ENCODE measurements at regions not wholly inside any gene's neighbourhood (a gene's known extent, or its start where the extent isn't known, plus 50 kb on each side); places are given as distances from the start of the nearest gene placed in this dataset.

DNA sequence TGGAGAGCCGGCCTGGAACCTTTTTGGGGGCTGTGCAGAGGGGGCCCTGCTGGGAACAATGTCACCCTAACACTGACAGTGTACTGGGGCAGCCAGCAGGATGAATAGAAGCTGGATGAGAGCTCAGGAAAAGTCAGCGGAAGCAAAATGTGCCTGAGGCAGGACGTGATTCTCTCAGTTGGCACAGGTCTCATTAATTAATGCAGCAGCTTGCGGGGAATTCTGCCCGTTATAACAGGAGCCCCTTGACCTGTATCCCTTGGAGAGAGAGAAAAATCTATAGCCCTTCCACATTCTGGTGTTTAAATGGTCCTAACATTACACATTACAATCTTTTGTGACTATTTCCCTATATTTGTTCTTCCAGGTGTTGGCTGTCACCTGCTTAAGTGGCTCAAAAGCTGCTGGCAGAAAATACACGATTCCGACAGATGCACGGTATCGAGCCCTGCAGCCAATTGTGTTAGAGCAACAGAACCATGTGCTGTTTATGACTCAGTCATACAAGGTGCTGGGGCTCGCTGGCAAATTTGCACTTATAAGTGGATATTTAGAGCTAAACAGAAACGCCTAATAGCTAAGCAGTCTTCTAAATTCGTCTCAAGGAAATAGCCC, 854.7 kb downstream of the AACS start:
- Histone ChIP-seq H3K23ac (ENCODE audit: insufficient read length) (no peak overlapping the region), H3K23me2 (ENCODE audit: low read depth, low read length) (no peaks in the 10 kb centered on the region), H4K8ac (ENCODE audit: extremely low read depth, insufficient read depth, low read length) (no peak overlapping the region; the same call in 1 of the 2 replicates), H2BK20ac (ENCODE audit: low read length) (no peak overlapping the region), H2BK120ac (replicated peaks; ENCODE audit: low read depth, low read length) (no peak overlapping the region), H3K27ac (ENCODE audit: low read depth, low read length) (no peak overlapping the region), H3K79me2 (ENCODE audit: control insufficient read depth in 1 of 2, insufficient read depth in 2 of 2, low read length in 2 of 2) (no peaks in the 10 kb centered on the region), H3K18ac (ENCODE audit: extremely low read depth, low read length) (no peak overlapping the region), H3K4me3 (ENCODE audit: extremely low read depth in 1 of 4, insufficient read depth in 2 of 4, low read depth in 3 of 4, low read length in 4 of 4) (no peak overlapping the region), H3K56ac (replicated peaks; ENCODE audit: insufficient read length, low read depth, low read length) (no peak overlapping the region), H2AFZ (ENCODE audit: low read length) (no peak overlapping the region), H3K27me3 (replicated peaks in 1 of 4; ENCODE audit: control insufficient read depth in 3 of 4, extremely low read depth in 1 of 4, insufficient read depth in 3 of 4, low read length in 3 of 4) (no peaks in the 10 kb centered on the region; a peak in 1 of 7 replicates), H2BK12ac (ENCODE audit: low read depth, low read length) (no peak overlapping the region), H4K91ac (replicated peaks; ENCODE audit: insufficient read length, low read length) (no peak overlapping the region), H2BK5ac (ENCODE audit: low read depth, low read length) (no peak overlapping the region), H4K20me1 (replicated peaks in 1 of 2; ENCODE audit: control insufficient read depth in 1 of 2, insufficient read depth in 2 of 2, low read length in 2 of 2) (no peaks in the 10 kb centered on the region), H4K5ac (ENCODE audit: insufficient read length, low read depth, low read length) (no peak overlapping the region), H3K9ac (replicated peaks in 1 of 4; ENCODE audit: extremely low read depth in 1 of 4, low read depth in 3 of 4, low read length in 3 of 4) (no peak overlapping the region), H3K4me1 (replicated peaks in 1 of 4; ENCODE audit: control insufficient read depth in 3 of 4, insufficient read depth in 4 of 4, low read length in 3 of 4) (no peaks in the 10 kb centered on the region), H2AK5ac (ENCODE audit: low read depth, low read length) (no peak overlapping the region), H3K4ac (replicated peaks; ENCODE audit: insufficient read length, low read depth, low read length) (no peak overlapping the region), H3K79me1 (ENCODE audit: low read depth, low read length) (no peaks in the 10 kb centered on the region), H3K14ac (ENCODE audit: insufficient read length) (no peak overlapping the region), H3K9me3 (ENCODE audit: insufficient read depth in 2 of 2, low read depth in 1 of 2, low read length in 1 of 2) (0 out of 4 replicates have a peak, but pooled peaks cover 0 to 3% of the 10 kb centered on the region in 2 experiments), H2BK15ac (ENCODE audit: low read length) (no peak overlapping the region), H3K36me3 (ENCODE audit: control insufficient read depth in 2 of 4, insufficient read depth in 4 of 4, low read length in 3 of 4) (no peaks in the 10 kb centered on the region), H3K4me2 (ENCODE audit: insufficient read depth in 1 of 2, low read depth in 2 of 2, low read length in 2 of 2) (no peak overlapping the region)
- TF ChIP-seq POLR2AphosphoS5 (IDR thresholded peaks at IDR 0.05; ENCODE audit: low read depth, low read length): no peak
- no peak for TF ChIP-seq TAF1 (IDR thresholded peaks at IDR 0.05; ENCODE audit: low read depth, low read length)
- TF ChIP-seq SP4 (IDR thresholded peaks at IDR 0.05; ENCODE audit: low read length): no peak
- TF ChIP-seq SAP30 (IDR thresholded peaks at IDR 0.05; ENCODE audit: insufficient read depth, insufficient replicate concordance, low read length): no peak
- no peak for TF ChIP-seq MAFK (IDR thresholded peaks at IDR 0.05; ENCODE audit: low read depth, low read length)
- TF ChIP-seq, protein P1, sequence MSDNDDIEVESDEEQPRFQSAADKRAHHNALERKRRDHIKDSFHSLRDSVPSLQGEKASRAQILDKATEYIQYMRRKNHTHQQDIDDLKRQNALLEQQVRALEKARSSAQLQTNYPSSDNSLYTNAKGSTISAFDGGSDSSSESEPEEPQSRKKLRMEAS (IDR thresholded peaks at IDR 0.05): no peak
- no peak for TF ChIP-seq BRCA1 (IDR thresholded peaks at IDR 0.05; ENCODE audit: low read depth, low read length)
- no peak for TF ChIP-seq RXRA (IDR thresholded peaks at IDR 0.05; ENCODE audit: insufficient read depth, low read depth, low read length)
- no peak for TF ChIP-seq CHD1 (IDR thresholded peaks at IDR 0.05; ENCODE audit: low read depth, low read length)
- TF ChIP-seq PHF8 (conservative IDR thresholded peaks at IDR 0.05; ENCODE audit: low read depth, low read length): no peak
- TF ChIP-seq SP1 (IDR thresholded peaks at IDR 0.05; ENCODE audit: low read depth, low read length): no peak
- WGBS, 2 experiments (ENCODE audit: extremely low coverage in 1 of 2, insufficient coverage in 1 of 2, insufficient read length in 1 of 2, insufficient replicate concordance in 2 of 2, low coverage in 1 of 2, low lambda C conversion rate in 2 of 2, missing lambda C conversion rate in 1 of 2): 92% methylated on average over 12 of the region's 12 CpGs; no CpG with 5 or more reads in 1 of the 2 experiments
- POLR2A ChIA-PET (ENCODE audit: partially characterized antibody): no interaction called here
- FAIRE-seq (no peak), DNase-seq (ENCODE audit: low read depth in 1 of 2, low spot score in 2 of 2) (no peak)
- CTCF ChIA-PET (ENCODE audit: partially characterized antibody): interaction anchor here (0.8 kb wide), 1 partner anchor 9 kb away, joined by 3 read pairs; no protein-coding TSS in a partner anchor
